Heart left ventricle (tissue), 16 donors: ENCODE measurements at regions not wholly inside any gene's neighbourhood (a gene's known extent, or its start where the extent isn't known, plus 50 kb on each side); places are given as distances from the start of the nearest gene placed in this dataset.

Experiments used
- ATAC-seq, 4 donors: fragments of 200-7000 bp; cut with Tn5 transposase; one replicate each; pipeline ENCODE4 v1.9.1; 2020 to 2022; ENCODE audit warnings: moderate library complexity in 4 of 4, mild to moderate bottlenecking in 3 of 4, moderate number of reproducible peaks in 1 of 4
- DNase-seq, 5 donors: peaks; one replicate each; pipeline ENCODE4 v3.0.0-alpha.2; 2020
- H3K27ac ChIP-seq, 12 donors: fragments of 200-600 bp; sonication (generic) in 4 of 12; one replicate each; pipeline versions ENCODE4 v1.5.0 to v1.8.0; 2016 to 2022; ENCODE audit warnings: mild to moderate bottlenecking in 2 of 12
- H3K27me3 ChIP-seq, 9 donors: fragments of 200-600 bp; sonication (generic) in 2 of 9; one replicate each; pipeline versions ENCODE4 v1.5.1 to v1.8.0; 2016 to 2022; ENCODE audit warnings: mild to moderate bottlenecking in 3 of 9
- H3K36me3 ChIP-seq, 9 donors: fragments of 200-600 bp; sonication (generic) in 2 of 9; one replicate each; pipeline versions ENCODE4 v1.5.0 to v1.8.0; 2018 to 2022; ENCODE audit warnings: mild to moderate bottlenecking in 2 of 9
- H3K4me1 ChIP-seq, 12 donors: fragments of 200-600 bp; sonication (generic) in 4 of 12; one replicate each; pipeline versions ENCODE4 v1.5.0 to v1.8.0; 2016 to 2022; ENCODE audit warnings: mild to moderate bottlenecking in 3 of 12
- H3K4me3 ChIP-seq, 12 donors: fragments of 200-600 bp; sonication (generic) in 4 of 12; one replicate each; pipeline versions ENCODE4 v1.5.0 to v1.8.0; 2017 to 2022; ENCODE audit warnings: mild to moderate bottlenecking in 9 of 12, moderate library complexity in 4 of 12
- H3K9me3 ChIP-seq, 12 donors: fragments of 200-600 bp; sonication (generic) in 4 of 12; one replicate each; pipeline versions ENCODE4 v1.5.0 to v1.8.0; 2016 to 2022; ENCODE audit warnings: mild to moderate bottlenecking in 1 of 12
- POLR2A ChIP-seq, 2 donors: fragments of 450-650 bp; IDR thresholded peaks; one replicate each; pipeline ENCODE4 v1.6.1; 2017; ENCODE audit warnings: antibody characterized with exemption in 2 of 2, mild to moderate bottlenecking in 2 of 2, moderate library complexity in 2 of 2
- WGBS, 4 donors: extraction: QIAGEN DNeasy Blood & Tissue Kit in 2 of 4; methylation state at CpG; one replicate each; pipeline versions ENCODE4 v1.1.5 to v1.1.7; 2013 to 2018; 5-methylcytosine and 5-hydroxymethylcytosine counted together
- intact Hi-C, 10 donors: fragments of 100-400 bp; cut with DNase I; formaldehyde crosslinking; loops; one replicate each; pipeline versions ENCODE4 v1.11.1 to v1.14.2; 2022
- TF ChIP-seq, protein P1 (sequence below), 12 donors: fragments of 200-600 bp; sonication (generic) in 4 of 12; IDR thresholded peaks; one replicate each; pipeline versions ENCODE4 v1.5.0 to v1.8.0; 2018 to 2022; ENCODE audit warnings: antibody characterized with exemption in 12 of 12, mild to moderate bottlenecking in 5 of 12
- donor health status: ischemic (EF 13 %, LVEDD 7.1; RV severe dilation, severe dysfunction).
- donor health status: healthy with polysubstance abuse.
- donor health status: DM: no; HTN: yes; CAD: no.
- donor health status: DM: no; HTN: no; CAD: no.
- donor health status: ischemic (EF 25% LVEDD 6.9; RV normal size, moderate dysfunction).
- donor health status: ischemic (EF 25% LVEDD 5.7; RV mildly dilated, moderate dysfunction).
- donor health status: healthy.
- donor health status: DM: yes; HTN: yes; CAD: no.
- donor health status: ischemic (EF 35%, LVEDD 5.7; RV mildly dilated, moderate dysfunction).
- donor health status: nonischemic (EF 11% LVEDD 7.7; RV severe dilation, severe dysfunction).
- donor health status: DM: yes; HTN: yes; CAD: no.
- donor health status: PGD.
- donor health status: ischemic (EF 29% LVEDD 5.4; RV normal size, mild dysfunction).
- donor health status: nonischemic (EF 23%, LVEDD 6.1; RV moderate dilation, normal function).

DNA sequence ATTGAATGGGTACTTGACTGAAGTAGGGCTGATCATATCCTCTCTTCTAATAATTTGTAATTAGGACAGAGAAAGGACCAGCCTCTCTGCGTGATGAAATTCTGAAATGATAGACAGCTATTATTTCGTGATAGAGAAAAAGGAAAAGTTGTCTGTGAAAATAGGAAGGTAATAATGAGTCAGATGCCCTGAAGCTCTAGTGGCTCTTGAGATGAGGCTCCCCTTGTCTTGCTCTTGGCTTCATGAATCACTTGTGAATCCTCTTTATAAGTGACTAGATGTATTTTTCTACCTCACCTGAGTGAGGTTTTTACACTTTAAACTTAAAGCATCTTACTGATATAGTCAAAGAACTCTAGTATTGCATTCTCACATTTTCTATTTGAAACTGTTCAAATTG, 888.9 kb downstream of the PCDH18 start:
- Histone ChIP-seq H3K9me3 (no peaks in the 10 kb centered on the region), H3K4me1 (no peaks in the 10 kb centered on the region), H3K4me3 (no peak overlapping the region), H3K27me3 (no peaks in the 10 kb centered on the region), H3K27ac (no peak overlapping the region), H3K36me3 (no peaks in the 10 kb centered on the region)
- 80 to 88% (median 86%) methylated on average over 2 of the region's 2 CpGs for WGBS, 4 donors
- TF ChIP-seq, protein P1, sequence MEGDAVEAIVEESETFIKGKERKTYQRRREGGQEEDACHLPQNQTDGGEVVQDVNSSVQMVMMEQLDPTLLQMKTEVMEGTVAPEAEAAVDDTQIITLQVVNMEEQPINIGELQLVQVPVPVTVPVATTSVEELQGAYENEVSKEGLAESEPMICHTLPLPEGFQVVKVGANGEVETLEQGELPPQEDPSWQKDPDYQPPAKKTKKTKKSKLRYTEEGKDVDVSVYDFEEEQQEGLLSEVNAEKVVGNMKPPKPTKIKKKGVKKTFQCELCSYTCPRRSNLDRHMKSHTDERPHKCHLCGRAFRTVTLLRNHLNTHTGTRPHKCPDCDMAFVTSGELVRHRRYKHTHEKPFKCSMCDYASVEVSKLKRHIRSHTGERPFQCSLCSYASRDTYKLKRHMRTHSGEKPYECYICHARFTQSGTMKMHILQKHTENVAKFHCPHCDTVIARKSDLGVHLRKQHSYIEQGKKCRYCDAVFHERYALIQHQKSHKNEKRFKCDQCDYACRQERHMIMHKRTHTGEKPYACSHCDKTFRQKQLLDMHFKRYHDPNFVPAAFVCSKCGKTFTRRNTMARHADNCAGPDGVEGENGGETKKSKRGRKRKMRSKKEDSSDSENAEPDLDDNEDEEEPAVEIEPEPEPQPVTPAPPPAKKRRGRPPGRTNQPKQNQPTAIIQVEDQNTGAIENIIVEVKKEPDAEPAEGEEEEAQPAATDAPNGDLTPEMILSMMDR (IDR thresholded peaks at IDR 0.05): no peak
- no peak for TF ChIP-seq POLR2A (IDR thresholded peaks at IDR 0.05)
- DNase-seq: no peak
- ATAC-seq: no peak
- intact Hi-C loops: no loop called here

- WGBS, 4 donors: 69 to 77% (median 70%) methylated on average over 9 of the region's 9 CpGs
- ATAC-seq: no peak
Measured at GRCh38 chr4:136637071-136637777, 895.1 kb downstream of the PCDH18 start.

DNA sequence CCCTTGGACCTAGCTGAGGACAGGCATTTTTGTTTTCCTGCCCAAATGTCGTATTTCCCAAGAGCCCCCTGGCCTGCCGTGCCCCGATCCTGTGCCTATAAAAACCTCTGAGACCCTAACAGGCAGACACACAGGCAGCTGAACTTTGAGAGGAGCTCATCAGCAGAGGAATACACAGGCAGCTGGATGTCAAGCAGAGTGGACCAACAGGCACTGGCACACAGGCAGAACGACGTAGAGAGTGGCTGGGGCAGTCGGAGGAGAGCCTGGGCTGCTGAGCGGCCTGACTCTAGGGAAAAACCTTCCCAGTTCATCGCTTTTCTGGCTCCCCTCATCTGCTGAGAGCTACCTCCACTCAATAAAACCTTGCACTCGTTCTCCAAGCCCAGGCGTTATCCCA, 896.1 kb downstream of the PCDH18 start:
- 82 to 86% (median 84%) methylated on average over 10 of the region's 10 CpGs for WGBS, 4 donors
- intact Hi-C loops: no loop called here
- Histone ChIP-seq H3K4me3 (no peak overlapping the region), H3K9me3 (no peaks in the 10 kb centered on the region), H3K4me1 (no peaks in the 10 kb centered on the region), H3K36me3 (no peaks in the 10 kb centered on the region), H3K27ac (no peak overlapping the region), H3K27me3 (no peaks in the 10 kb centered on the region)
- DNase-seq (no peak), ATAC-seq (no peak)
- TF ChIP-seq, protein P1 (IDR thresholded peaks at IDR 0.05): no peak
- no peak for TF ChIP-seq POLR2A (IDR thresholded peaks at IDR 0.05)

More at GRCh38 chr4:136637071-136637777, 895.1 kb downstream of the PCDH18 start:
- Histone ChIP-seq H3K4me1 (no peaks in the 10 kb centered on the region), H3K36me3 (no peaks in the 10 kb centered on the region), H3K9me3 (no peaks in the 10 kb centered on the region), H3K4me3 (no peak overlapping the region), H3K27ac (no peak overlapping the region), H3K27me3 (no peaks in the 10 kb centered on the region)
- intact Hi-C loops: no loop called here
- TF ChIP-seq, protein P1 (IDR thresholded peaks at IDR 0.05): peak in 3 of 12 donors; percentile 9 to 33 (median 20)
- no peak for TF ChIP-seq POLR2A (IDR thresholded peaks at IDR 0.05)
- DNase-seq: no peak

- ATAC-seq (no peak), DNase-seq (no peak)
- no peak overlapping the region for H3K27ac ChIP-seq
- no peaks in the 10 kb centered on the region for H3K9me3 ChIP-seq
- H3K36me3 ChIP-seq: no peaks in the 10 kb centered on the region
- no peak overlapping the region for H3K4me3 ChIP-seq
- no peaks in the 10 kb centered on the region for H3K4me1 ChIP-seq
- intact Hi-C loops: no loop called here
- no peak for TF ChIP-seq POLR2A (IDR thresholded peaks at IDR 0.05)
- TF ChIP-seq, protein P1 (IDR thresholded peaks at IDR 0.05): no peak
- H3K27me3 ChIP-seq: no peaks in the 10 kb centered on the region
- WGBS, 4 donors: 58 to 71% (median 63%) methylated on average over 2 of the region's 2 CpGs
Measured at GRCh38 chr4:136634121-136634520, 898.2 kb downstream of the PCDH18 start.
